Stomach (tissue), 4 donors: ENCODE measurements at regions not wholly inside any gene's neighbourhood (a gene's known extent, or its start where the extent isn't known, plus 50 kb on each side); places are given as distances from the start of the nearest gene placed in this dataset.

ENCODE experiments used
- EP300 ChIP-seq: sonication (generic); formaldehyde crosslinking; IDR thresholded peaks from one replicate; pipeline ENCODE4 v1.6.1; 2017; ENCODE audit warnings: antibody characterized with exemption
- POLR2A ChIP-seq, 4 donors: fragments of 450-650 bp; IDR thresholded peaks; one replicate each; pipeline ENCODE4 v1.6.1; 2016; ENCODE audit warnings: antibody characterized with exemption in 4 of 4, control low read depth in 2 of 4, mild to moderate bottlenecking in 1 of 4, moderate library complexity in 1 of 4
- POLR2AphosphoS5 ChIP-seq, 3 donors: sonication (generic); formaldehyde crosslinking; IDR thresholded peaks; one replicate each; pipeline ENCODE4 v1.6.1; 2016; ENCODE audit warnings: antibody characterized with exemption in 3 of 3
- TF ChIP-seq, protein P1 (sequence below), 7 experiments: fragments of 450-650 bp in 4 of 7; fragments of 200-600 bp in 3 of 7; sonication (generic) in 3 of 7; IDR thresholded peaks; one replicate each; pipeline ENCODE4 v1.5.1; 2016 to 2019; ENCODE audit warnings: antibody characterized with exemption in 7 of 7, control low read depth in 2 of 7, mild to moderate bottlenecking in 1 of 7

DNA sequence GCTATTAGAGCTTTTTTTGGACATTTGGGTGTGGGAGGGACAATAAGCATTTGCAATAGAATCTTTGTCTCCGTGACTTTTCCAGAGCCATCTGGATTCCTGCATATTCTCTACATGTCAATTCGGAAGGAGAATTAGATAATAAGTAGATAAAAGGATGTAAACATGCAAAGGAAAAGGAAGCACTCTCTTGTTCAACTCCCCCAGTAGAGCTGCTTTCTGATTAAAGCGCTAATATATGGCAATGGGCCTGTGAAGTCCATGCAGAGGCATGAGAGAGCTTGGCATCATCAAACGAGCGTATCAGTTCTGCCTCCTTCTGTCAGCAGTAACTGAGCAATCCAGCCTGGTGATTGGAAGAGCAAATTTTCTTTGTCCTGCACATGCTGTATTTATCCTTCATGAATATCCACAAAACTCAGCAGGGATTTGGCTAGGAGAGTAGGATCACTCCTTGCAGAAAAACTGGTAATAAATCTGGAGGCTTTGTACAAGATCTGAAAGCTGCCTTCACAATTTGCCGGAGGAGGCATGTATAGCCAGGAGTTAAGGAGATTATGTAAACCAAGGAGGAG, 1752.9 kb downstream of the MAT2B start:
- TF ChIP-seq, protein P1, sequence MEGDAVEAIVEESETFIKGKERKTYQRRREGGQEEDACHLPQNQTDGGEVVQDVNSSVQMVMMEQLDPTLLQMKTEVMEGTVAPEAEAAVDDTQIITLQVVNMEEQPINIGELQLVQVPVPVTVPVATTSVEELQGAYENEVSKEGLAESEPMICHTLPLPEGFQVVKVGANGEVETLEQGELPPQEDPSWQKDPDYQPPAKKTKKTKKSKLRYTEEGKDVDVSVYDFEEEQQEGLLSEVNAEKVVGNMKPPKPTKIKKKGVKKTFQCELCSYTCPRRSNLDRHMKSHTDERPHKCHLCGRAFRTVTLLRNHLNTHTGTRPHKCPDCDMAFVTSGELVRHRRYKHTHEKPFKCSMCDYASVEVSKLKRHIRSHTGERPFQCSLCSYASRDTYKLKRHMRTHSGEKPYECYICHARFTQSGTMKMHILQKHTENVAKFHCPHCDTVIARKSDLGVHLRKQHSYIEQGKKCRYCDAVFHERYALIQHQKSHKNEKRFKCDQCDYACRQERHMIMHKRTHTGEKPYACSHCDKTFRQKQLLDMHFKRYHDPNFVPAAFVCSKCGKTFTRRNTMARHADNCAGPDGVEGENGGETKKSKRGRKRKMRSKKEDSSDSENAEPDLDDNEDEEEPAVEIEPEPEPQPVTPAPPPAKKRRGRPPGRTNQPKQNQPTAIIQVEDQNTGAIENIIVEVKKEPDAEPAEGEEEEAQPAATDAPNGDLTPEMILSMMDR (IDR thresholded peaks at IDR 0.05) = no peak
- TF ChIP-seq POLR2AphosphoS5 (IDR thresholded peaks at IDR 0.05) = no peak
- no peak for TF ChIP-seq POLR2A (IDR thresholded peaks at IDR 0.05)
- no peak for TF ChIP-seq EP300
